GM12875 (cell line): ENCODE measurements at regions not wholly inside any gene's neighbourhood (a gene's known extent, or its start where the extent isn't known, plus 50 kb on each side); places are given as distances from the start of the nearest gene placed in this dataset.

ENCODE experiments used
- H3K4me3 ChIP-seq: one replicate; pipeline ENCODE4 v1.5.1; 2011; ENCODE audit warnings: low read depth, low read length, control low read depth
- CTCF ChIP-seq: IDR thresholded peaks from 2 replicates; pipeline ENCODE4 v1.5.1; 2011; ENCODE audit warnings: low read depth, mild to moderate bottlenecking, control low read depth, inconsistent platforms, low read length, moderate library complexity, borderline replicate concordance; ENCODE audit not compliant: insufficient read depth

- H3K4me3 ChIP-seq, result no peak overlapping the region
Measured at GRCh38 chr9:113711251-113711650, 164.9 kb upstream of the ZNF618 start.

GRCh38 chr9:113712053-113712452 lies 164.1 kb upstream of the ZNF618 start:
- no peak overlapping the region for H3K4me3 ChIP-seq
- no peak for TF ChIP-seq CTCF

More at GRCh38 chr9:113711251-113711650, 164.9 kb upstream of the ZNF618 start:
- no peak for TF ChIP-seq CTCF

DNA sequence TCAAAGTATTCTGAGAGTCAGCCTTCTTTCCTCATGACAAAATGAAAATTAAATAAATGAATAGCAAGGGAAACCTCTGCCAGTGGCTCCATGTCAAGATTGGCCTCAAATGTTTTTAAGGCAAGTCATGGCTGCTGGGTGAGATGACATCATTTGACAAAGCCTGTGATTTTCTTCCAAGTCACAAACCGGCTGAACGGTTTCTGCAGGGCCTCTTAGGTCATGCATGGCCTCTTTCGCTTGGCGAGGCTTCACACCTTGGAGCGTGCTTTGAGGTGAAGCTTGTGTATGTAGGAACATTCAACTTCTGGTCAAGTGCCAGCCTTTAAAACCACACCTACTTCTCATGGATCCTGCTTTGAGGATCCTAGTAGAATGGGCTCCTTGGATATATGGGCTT lies 161.0 kb upstream of the ZNF618 start:
- H3K4me3 ChIP-seq, result no peak overlapping the region

GRCh38 chr9:113719919-113720318 lies 156.2 kb upstream of the ZNF618 start:
- TF ChIP-seq CTCF, result no peak
- H3K4me3 ChIP-seq, result no peak overlapping the region

More for the DNA sequence above, 161.0 kb upstream of the ZNF618 start:
- no peak for TF ChIP-seq CTCF

DNA sequence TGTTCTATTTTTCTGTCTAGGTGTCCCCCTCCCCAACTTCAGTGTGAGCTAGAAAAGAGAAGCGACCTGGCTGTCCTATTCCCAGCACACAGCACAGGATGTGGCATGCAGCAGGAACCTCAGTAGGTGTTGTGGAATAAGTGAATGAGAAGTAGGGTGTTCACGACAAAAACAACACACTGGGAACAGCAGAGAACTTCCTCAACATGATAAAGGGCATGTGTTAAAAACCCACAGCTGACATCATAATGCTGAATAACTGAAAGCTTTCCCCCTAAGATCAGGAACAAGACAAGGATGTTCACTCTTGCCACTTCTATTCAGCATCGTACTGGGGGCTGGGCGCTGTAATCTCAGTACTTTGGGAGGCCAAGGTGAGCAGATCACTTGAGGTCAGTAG lies 155.6 kb upstream of the ZNF618 start:
- no peak overlapping the region for H3K4me3 ChIP-seq
- TF ChIP-seq CTCF, result no peak

- no peak overlapping the region for H3K4me3 ChIP-seq
- TF ChIP-seq CTCF, result no peak
Measured at GRCh38 chr9:113721856-113722255, 154.3 kb upstream of the ZNF618 start.

DNA sequence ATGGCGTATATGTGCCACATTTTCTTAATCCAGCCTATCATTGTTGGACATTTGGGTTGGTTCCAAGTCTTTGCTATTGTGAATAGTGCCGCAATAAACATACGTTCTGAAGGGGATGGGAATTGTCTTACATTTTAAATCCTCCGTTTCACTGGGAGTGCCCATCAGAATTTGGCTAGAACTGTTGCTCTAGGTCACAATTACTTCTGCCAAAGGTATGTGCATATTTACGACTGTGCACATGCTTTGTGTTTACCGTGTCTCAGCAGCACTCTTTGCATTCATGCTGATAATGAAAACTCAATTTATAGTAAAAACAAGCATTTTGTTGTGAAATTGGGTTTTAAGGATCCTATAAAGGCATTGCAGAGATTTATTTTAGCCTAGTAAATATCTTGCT lies 151.9 kb upstream of the ZNF618 start:
- TF ChIP-seq CTCF, result no peak
- H3K4me3 ChIP-seq, result no peak overlapping the region
